ELF-1 (cell line): ENCODE measurements at regions not wholly inside any gene's neighbourhood (a gene's known extent, or its start where the extent isn't known, plus 50 kb on each side); places are given as distances from the start of the nearest gene placed in this dataset.

Experiments used
- DNase-seq: peaks from one replicate; pipeline ENCODE4 v3.0.0-alpha.2; 2016; ENCODE audit warnings: low read depth, low spot score

DNA sequence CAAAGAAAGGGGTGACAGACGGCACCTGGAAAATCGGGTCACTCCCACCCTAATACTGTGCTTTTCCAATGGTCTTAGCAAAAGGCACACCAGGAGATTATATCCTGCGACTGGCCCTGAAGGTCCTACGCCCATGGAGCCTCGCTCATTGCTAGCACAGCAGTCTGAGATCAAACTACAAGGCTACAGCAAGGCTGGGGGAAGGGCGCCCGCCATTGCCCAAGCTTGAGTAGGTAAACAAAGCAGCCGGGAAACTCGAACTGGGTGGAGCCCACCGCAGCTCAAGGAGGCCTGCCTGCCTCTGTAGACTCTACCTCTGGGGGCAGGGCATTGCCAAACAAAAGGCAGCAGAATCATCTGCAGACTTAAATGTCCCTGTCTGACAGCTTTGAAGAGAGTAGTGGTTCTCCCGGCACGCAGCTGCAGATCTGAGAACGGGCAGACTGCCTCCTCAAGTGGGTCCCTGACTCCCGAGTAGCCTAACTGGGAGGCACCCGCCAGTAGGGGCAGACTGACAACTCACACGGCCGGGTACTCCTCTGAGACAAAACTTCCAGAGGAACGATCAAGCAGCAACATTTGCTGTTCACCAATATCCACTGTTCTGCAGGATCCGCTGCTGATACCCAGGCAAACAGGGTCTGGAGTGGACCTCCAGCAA is 406.0 kb downstream of the TFAP2B start:
- DNase-seq: peak; percentile 23

DNA sequence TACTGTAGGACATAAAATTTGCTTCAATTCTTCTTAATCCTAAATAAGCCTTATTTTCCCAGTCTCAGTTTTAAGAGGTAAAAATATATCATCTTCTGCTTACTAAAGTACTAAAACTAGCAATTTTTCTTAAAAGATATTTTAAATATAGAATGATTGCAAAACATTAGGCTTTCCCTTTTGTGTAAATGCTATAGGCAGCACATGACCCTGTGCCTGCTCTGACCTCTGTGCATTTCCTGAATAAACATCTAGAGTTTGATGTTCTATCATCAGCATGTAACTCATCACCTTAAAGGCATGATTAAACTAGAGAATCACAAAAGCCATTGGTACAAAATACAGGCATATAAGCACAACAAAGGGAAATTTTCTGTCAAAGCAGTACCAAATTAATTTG is 422.7 kb downstream of the TFAP2B start:
- no peak for DNase-seq

DNA sequence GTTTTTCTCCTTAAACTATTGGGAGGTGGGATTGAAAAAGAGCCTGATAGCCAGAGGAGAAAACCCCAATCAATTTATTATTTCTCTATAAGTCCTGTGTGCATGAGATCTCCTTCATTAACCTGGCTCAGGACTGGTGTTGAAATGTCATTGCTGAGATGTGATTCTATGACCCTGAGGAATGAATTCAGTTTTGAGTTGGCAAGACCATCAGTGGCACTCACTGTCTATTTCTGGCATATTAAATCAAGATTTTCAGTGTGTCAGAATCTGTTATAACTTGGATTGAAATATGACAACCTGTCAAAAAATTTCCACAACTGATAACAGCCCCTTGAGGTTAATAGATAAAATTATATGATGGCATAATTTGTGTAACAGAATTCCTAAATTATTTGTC is 431.1 kb downstream of the TFAP2B start:
- DNase-seq: no peak

- DNase-seq: no peak
Observed at GRCh38 chr6:51250317-51250716, 431.6 kb downstream of the TFAP2B start.

- no peak for DNase-seq
Observed at GRCh38 chr6:51257938-51258337, 439.3 kb downstream of the TFAP2B start.

GRCh38 chr6:51260003-51260402 is 441.3 kb downstream of the TFAP2B start:
- peak; percentile 47 for DNase-seq

DNA sequence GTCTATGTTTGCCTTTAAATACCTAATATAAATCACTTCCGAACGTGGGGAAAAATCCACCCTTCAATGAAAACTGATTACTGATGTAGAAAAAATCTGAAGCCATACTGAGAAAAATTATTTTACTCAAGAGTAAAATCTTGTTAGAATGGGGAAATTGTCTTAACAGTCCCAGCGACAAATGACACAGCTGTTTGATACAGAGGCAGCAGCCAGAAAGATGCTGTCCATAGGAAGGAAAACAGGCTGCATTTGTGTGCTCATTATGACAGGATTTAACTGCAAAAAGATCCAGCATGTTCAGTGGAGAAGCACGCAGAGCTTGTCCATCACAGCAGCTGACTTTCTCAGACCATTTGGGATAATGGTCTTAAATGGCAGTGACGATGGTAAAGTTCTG is 443.0 kb downstream of the TFAP2B start:
- no peak for DNase-seq

- no peak for DNase-seq
Observed at GRCh38 chr6:51265426-51265825, 446.8 kb downstream of the TFAP2B start.

DNA sequence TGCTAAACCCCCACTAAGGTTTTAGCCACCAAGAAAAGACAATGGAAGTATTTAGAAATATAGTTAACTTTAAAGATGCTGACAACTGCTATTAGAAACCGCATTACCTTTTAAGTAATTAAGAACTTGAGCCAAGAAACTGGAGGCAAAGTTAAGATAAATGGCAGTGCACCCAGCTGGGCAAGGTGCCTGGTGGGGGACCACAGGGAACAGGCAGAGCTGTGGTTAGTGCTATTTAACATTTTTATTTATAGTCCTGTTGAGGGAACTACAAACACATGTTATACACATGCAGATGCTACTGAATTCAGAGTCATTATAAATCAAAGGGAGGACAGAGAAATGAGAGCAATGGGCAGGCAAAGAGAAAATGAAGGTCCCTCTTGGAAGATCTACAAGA is 447.9 kb downstream of the TFAP2B start:
- no peak for DNase-seq

DNA sequence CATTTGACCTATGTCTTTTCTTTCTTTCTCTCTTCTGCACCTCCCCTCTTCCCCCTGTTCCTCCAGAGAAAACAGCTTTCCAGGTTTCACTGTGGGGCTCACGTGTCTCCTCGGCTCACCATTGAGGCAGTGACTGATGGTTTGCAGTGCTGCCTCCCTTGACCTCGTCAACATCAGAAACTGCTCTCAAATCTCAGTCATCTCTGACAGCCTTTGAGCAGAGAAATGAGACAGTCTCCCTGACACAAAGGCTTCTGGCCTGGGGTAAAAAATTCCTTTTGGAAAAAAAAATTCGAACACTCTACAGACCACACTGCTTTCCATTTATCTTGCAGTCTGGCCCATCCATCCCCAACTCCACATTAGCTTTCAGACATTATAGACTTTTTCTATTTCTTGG is 450.0 kb downstream of the TFAP2B start:
- peak; percentile 61 for DNase-seq

GRCh38 chr6:51269876-51270275 is 451.2 kb downstream of the TFAP2B start:
- no peak for DNase-seq

GRCh38 chr6:51271615-51272014 is 452.9 kb downstream of the TFAP2B start:
- no peak for DNase-seq

DNA sequence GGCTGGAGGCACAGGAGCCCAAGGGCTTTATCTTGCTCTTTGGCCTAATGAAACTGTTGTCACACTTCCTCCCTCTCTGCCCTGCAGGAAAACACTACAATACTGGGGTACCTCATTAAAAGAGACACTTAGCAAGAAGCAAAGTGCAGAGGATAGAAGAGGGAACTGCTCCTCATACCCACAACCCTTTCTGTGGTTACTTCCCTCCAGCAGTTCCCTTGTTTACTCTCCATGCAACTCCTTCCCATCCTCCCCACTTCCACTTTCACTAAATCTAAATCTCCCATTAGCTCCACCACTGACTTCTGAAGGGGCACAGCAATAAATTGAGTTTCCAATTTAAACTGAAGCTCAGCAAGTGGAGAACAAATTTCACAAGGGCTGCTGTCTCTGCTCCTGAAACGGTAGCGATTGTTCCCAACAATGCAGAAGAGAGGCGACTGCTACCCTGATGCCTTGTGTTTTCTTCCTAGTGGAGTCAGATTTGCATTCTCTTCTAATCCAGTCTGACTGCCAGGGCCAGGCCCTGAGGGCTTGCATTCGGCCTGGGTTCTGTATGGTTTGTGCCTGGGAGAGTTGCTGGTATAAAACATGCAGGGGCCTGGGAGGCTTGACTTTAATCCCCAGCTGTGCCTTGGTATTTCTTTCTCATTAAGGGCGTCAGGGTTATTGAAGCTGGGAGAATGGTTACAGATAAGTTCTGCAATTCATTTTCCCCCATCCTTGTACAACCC is 454.7 kb downstream of the TFAP2B start:
- DNase-seq: peak; percentile 93

- DNase-seq: no peak
Observed at GRCh38 chr6:51277474-51277873, 458.8 kb downstream of the TFAP2B start.

DNA sequence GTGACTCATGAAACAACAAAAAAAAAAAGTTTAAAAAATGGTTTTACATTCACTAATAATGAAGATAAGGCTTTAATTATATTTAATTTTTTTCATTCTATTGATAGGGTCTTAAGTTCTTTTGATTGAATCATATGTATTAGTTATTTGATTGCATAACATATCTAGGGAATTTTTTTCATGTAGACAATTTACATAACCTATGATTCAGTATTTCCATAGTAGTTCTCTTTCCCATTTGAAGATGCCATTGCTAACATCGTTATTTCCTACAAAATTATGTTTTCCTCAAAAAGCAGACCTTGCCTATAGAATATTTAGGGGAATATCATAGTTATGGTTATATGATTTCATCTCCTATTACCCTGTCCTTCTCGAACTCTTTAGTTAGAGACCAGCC is 463.4 kb downstream of the TFAP2B start:
- DNase-seq: no peak

DNA sequence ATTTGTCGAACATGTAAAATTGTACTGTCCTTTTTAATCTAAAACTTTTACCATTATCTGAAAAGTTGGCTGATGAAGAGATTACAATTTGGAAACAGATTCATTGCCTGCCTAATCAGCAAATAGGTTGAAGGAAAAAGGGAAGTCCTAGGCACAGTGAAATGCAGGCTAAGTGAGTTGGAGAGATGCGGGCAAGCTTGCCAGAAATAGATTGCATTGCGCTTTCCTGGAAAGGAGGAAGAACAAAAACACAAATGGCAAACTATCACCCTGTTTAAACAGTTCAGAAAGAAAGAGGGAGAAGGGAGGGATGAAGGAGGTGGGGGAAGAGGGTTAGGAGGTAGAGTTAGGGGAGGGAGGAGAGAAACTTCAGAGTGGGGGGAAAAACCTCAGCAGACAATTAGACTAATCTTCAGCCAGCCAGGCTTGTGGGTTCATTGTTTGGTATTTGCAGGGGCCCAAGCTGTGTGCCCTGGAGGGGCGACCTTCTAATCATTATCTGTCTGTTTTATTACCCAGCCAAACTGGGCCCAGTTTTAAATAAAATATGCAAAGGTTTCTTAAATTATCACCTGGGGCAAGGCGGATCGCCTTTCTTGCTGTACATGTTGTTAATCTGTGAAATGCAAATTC is 465.2 kb downstream of the TFAP2B start:
- DNase-seq: peak; percentile 53

- DNase-seq: no peak
Observed at GRCh38 chr6:51285876-51286275, 467.2 kb downstream of the TFAP2B start.

DNA sequence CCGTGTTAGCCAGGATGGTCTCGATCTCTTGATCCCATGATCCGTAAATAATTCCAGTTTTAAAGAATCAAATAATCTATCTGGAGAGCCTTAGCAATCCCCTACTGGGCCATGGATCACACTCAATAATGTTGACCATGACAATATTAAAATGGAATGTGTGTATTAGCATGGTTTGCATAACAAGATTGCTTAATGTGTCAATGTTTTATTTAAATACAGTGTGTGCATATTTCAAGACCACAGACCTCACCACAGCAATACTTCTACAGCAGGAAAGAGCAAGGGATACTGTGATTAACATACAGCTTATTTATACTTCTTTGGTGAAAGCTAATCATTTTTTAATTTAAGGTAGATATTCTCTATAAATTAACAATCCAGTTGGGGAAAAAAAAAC is 470.4 kb downstream of the TFAP2B start:
- DNase-seq: no peak

DNA sequence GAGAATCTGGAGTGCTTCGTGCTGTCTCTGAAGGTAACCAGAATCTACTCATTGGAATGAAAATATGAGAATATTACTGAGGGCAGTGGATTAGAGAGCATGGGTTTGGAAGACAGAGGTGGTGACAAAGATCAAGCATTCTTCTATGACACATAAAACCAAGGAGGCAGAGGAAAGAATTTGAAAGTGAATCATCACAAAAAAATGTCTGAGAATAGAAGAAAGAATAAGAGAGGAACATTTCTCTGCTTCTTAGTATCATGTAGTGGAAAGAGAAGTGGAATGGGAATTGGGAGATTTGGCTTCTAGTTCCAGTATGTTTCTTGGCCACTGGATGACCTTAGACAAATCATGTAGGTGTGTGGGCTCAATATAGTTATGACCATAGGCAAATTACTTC is 474.0 kb downstream of the TFAP2B start:
- DNase-seq: no peak

GRCh38 chr6:51299621-51300380 is 481.1 kb downstream of the TFAP2B start:
- no peak for DNase-seq

- no peak for DNase-seq
Observed at GRCh38 chr6:51300510-51300909, 481.8 kb downstream of the TFAP2B start.

GRCh38 chr6:51301962-51302361 is 483.3 kb downstream of the TFAP2B start:
- no peak for DNase-seq
